Neural cell (in vitro differentiated cells): ENCODE measurements at regions not wholly inside any gene's neighbourhood (a gene's known extent, or its start where the extent isn't known, plus 50 kb on each side); places are given as distances from the start of the nearest gene placed in this dataset.

Source experiments
- H2AFZ ChIP-seq: fragments of 200-600, 300-800 bp; sonication (generic), shearing (Covaris generic); 2 replicates; pipeline ENCODE4 v1.6.0; 2014; ENCODE audit warnings: low read depth, mild to moderate bottlenecking, antibody characterized with exemption, low read length, moderate library complexity
- H3F3A ChIP-seq: fragments of 200-600 bp; shearing (Covaris generic); 2 replicates; pipeline ENCODE4 v1.6.1; 2016; ENCODE audit warnings: mild to moderate bottlenecking, moderate library complexity, mixed read lengths, antibody characterized with exemption, low read length; ENCODE audit not compliant: insufficient read depth, poor library complexity, severe bottlenecking
- H3K27ac ChIP-seq: fragments of 200-600, 300-800 bp; sonication (generic), shearing (Covaris generic); 2 replicates; pipeline ENCODE4 v1.5.1; 2014; ENCODE audit warnings: mild to moderate bottlenecking, low read length, moderate library complexity
- H3K27me3 ChIP-seq: fragments of 300-800, 200-600 bp; sonication (generic), shearing (Covaris generic); 2 replicates; pipeline ENCODE4 v1.6.0; 2014; ENCODE audit warnings: mild to moderate bottlenecking, low read depth, low read length, moderate library complexity; ENCODE audit not compliant: insufficient read depth
- H3K36me3 ChIP-seq: fragments of 300-800, 200-600 bp; sonication (generic), shearing (Covaris generic); 2 replicates; pipeline ENCODE4 v1.5.1; 2014; ENCODE audit warnings: mild to moderate bottlenecking, antibody characterized with exemption, low read length, moderate library complexity; ENCODE audit not compliant: insufficient read depth
- H3K4me2 ChIP-seq: fragments of 300-800, 200-600 bp; sonication (generic), shearing (Covaris generic); 2 replicates; pipeline ENCODE4 v1.6.0; 2014; ENCODE audit warnings: mild to moderate bottlenecking, low read length
- H3K4me3 ChIP-seq: fragments of 300-800, 200-600 bp; sonication (generic), shearing (Covaris generic); 2 replicates; pipeline ENCODE4 v1.5.1; 2014; ENCODE audit warnings: mild to moderate bottlenecking, low read length, moderate library complexity
- H3K79me2 ChIP-seq: fragments of 200-600 bp; shearing (Covaris generic); replicated peaks from 2 replicates; pipeline ENCODE4 v1.6.0; 2014; ENCODE audit warnings: mild to moderate bottlenecking, low read length, moderate library complexity; ENCODE audit not compliant: insufficient read depth
- H3K9ac ChIP-seq: fragments of 300-800, 200-600 bp; sonication (generic), shearing (Covaris generic); 2 replicates; pipeline ENCODE4 v1.6.1; 2016; ENCODE audit warnings: mild to moderate bottlenecking, low read length, mixed read lengths
- H3K9me2 ChIP-seq: fragments of 200-600 bp; shearing (Covaris generic); 2 replicates; pipeline ENCODE4 v1.6.1; 2016; ENCODE audit warnings: mild to moderate bottlenecking, low read length, mixed read lengths; ENCODE audit not compliant: insufficient read depth
- H3K9me3 ChIP-seq: fragments of 200-600, 300-800 bp; sonication (generic), shearing (Covaris generic); 2 replicates; pipeline ENCODE4 v1.6.1; 2016; ENCODE audit warnings: mild to moderate bottlenecking, mixed run types, low read length, moderate library complexity, mixed read lengths
- H4K20me1 ChIP-seq: fragments of 200-600 bp; shearing (Covaris generic); 2 replicates; pipeline ENCODE4 v1.6.1; 2016; ENCODE audit warnings: mild to moderate bottlenecking, mixed run types; ENCODE audit not compliant: insufficient read depth
- CTCF ChIP-seq: fragments of 450-650 bp; IDR thresholded peaks from 2 replicates; pipeline ENCODE4 v1.5.1; 2014; ENCODE audit warnings: antibody characterized with exemption, mild to moderate bottlenecking, moderate library complexity; ENCODE audit not compliant: poor library complexity, severe bottlenecking
- EP300 ChIP-seq: fragments of 450-650 bp; conservative IDR thresholded peaks from 2 replicates; pipeline ENCODE4 v1.6.1; 2014; ENCODE audit warnings: antibody characterized with exemption, mild to moderate bottlenecking, moderate library complexity; ENCODE audit not compliant: poor library complexity, severe bottlenecking
- EZH2 ChIP-seq: fragments of 200-600, 300-800 bp; shearing (Covaris generic), sonication (generic); IDR thresholded peaks from 2 replicates; pipeline ENCODE4 v1.6.1; 2014; ENCODE audit warnings: antibody characterized with exemption, low read length, borderline replicate concordance, mild to moderate bottlenecking; ENCODE audit not compliant: insufficient read depth, poor library complexity, severe bottlenecking
- MXI1 ChIP-seq: fragments of 450-650 bp; conservative IDR thresholded peaks from 2 replicates; pipeline ENCODE4 v1.6.1; 2014; ENCODE audit warnings: antibody characterized with exemption, mild to moderate bottlenecking; ENCODE audit not compliant: poor library complexity, severe bottlenecking
- POLR2AphosphoS5 ChIP-seq: IDR thresholded peaks from 2 replicates; pipeline ENCODE4 v1.6.1; 2012
- RAD21 ChIP-seq: fragments of 450-650 bp; conservative IDR thresholded peaks from 2 replicates; pipeline ENCODE4 v1.6.1; 2014; ENCODE audit warnings: antibody characterized with exemption, mild to moderate bottlenecking, moderate library complexity
- REST ChIP-seq: IDR thresholded peaks from 2 replicates; pipeline ENCODE4 v1.6.1; 2012; ENCODE audit warnings: borderline replicate concordance
- SMC3 ChIP-seq: fragments of 450-650 bp; conservative IDR thresholded peaks from 2 replicates; pipeline ENCODE4 v1.6.1; 2014; ENCODE audit warnings: antibody characterized with exemption, mild to moderate bottlenecking, moderate library complexity; ENCODE audit not compliant: poor library complexity
- TAF1 ChIP-seq: IDR thresholded peaks from 2 replicates; pipeline ENCODE4 v1.6.1; 2012; ENCODE audit warnings: low read depth

DNA sequence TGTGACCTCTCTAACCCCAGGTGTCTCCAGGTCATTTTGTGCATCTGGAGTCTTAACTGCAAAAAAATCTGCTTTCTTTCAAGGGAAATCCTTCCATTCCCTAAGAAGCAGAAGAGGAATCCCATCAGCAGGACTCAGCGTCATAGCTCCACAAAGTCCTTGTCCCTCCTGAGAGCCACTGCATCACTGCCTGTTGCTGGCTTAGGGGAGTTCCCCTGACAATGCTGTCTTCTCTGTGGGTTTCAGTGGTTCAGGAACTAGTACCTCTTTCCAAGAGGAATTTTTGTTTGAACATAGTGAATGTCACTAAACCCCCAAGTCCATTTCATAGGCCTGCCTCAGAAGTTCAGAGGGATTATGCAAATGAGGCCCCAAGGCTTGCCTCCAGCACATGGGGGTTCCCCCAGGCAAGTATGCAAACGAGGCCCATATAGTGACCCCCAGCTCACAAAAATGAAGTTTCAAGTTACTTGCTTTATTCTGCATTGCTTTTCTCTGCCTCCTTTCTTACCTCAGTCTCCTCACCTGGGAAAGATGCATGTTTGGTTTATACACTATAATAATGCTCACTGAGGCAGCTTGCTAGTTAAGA, 513.9 kb upstream of the MEX3C start:
- no peaks in the 10 kb centered on the region for H4K20me1 ChIP-seq
- H2AFZ ChIP-seq: no peak overlapping the region
- H3K9me3 ChIP-seq: no peaks in the 10 kb centered on the region
- no peak for TF ChIP-seq REST
- no peak for TF ChIP-seq MXI1
- no peak for TF ChIP-seq RAD21
- no peak for TF ChIP-seq SMC3
- no peak for TF ChIP-seq EP300
- no peak for TF ChIP-seq POLR2AphosphoS5
- no peak for TF ChIP-seq CTCF
- TF ChIP-seq EZH2: no peak
- no peak for TF ChIP-seq TAF1
- no peak overlapping the region for H3K27ac ChIP-seq
- no peaks in the 10 kb centered on the region for H3K9me2 ChIP-seq
- no peak overlapping the region for H3K9ac ChIP-seq
- no peak overlapping the region for H3K4me3 ChIP-seq
- no peak overlapping the region for H3K4me2 ChIP-seq
- no peaks in the 10 kb centered on the region for H3K36me3 ChIP-seq
- H3F3A ChIP-seq: no peaks in the 10 kb centered on the region
- H3K27me3 ChIP-seq: no peaks in the 10 kb centered on the region
- no peaks in the 10 kb centered on the region for H3K79me2 ChIP-seq

GRCh38 chr18:51712821-51713220, 515.3 kb upstream of the MEX3C start:
- Histone ChIP-seq H3K36me3 (no peaks in the 10 kb centered on the region), H3K79me2 (no peaks in the 10 kb centered on the region), H3K27me3 (no peaks in the 10 kb centered on the region), H3K27ac (no peak overlapping the region), H4K20me1 (no peaks in the 10 kb centered on the region), H2AFZ (no peak overlapping the region), H3K9ac (no peak overlapping the region), H3K4me3 (no peak overlapping the region), H3F3A (no peaks in the 10 kb centered on the region), H3K4me2 (no peak overlapping the region), H3K9me3 (no peaks in the 10 kb centered on the region), H3K9me2 (no peaks in the 10 kb centered on the region)
- no peak for TF ChIP-seq EZH2
- TF ChIP-seq CTCF: no peak
- TF ChIP-seq REST: no peak
- no peak for TF ChIP-seq EP300
- no peak for TF ChIP-seq SMC3
- TF ChIP-seq POLR2AphosphoS5: no peak
- TF ChIP-seq TAF1: no peak
- no peak for TF ChIP-seq MXI1
- TF ChIP-seq RAD21: no peak
